SU-DHL-6 (cell line): ENCODE measurements at regions not wholly inside any gene's neighbourhood (a gene's known extent, or its start where the extent isn't known, plus 50 kb on each side); places are given as distances from the start of the nearest gene placed in this dataset.

Experiments used
- H2AFZ ChIP-seq: fragments of 200-600 bp; sonication (generic); 2 replicates; pipeline ENCODE4 v1.6.1; 2014; ENCODE audit warnings: low read depth, mild to moderate bottlenecking, moderate library complexity, mixed read lengths, antibody characterized with exemption, low read length; ENCODE audit not compliant: severe bottlenecking
- H3F3A ChIP-seq: fragments of 200-600 bp; shearing (Covaris generic); 2 replicates; pipeline ENCODE4 v1.6.0; 2016; ENCODE audit warnings: antibody characterized with exemption, mild to moderate bottlenecking; ENCODE audit not compliant: insufficient read depth
- H3K27ac ChIP-seq: fragments of 200-600 bp; sonication (generic); 2 replicates; pipeline ENCODE4 v1.5.1; 2016; ENCODE audit warnings: low read depth, mild to moderate bottlenecking, low read length, moderate library complexity, mixed read lengths
- H3K27me3 ChIP-seq: fragments of 200-600 bp; sonication (generic), shearing (Covaris generic); 2 replicates; pipeline ENCODE4 v1.6.0; 2014; ENCODE audit warnings: mild to moderate bottlenecking, low read length
- H3K36me3 ChIP-seq: fragments of 200-600 bp; sonication (generic); 2 replicates; pipeline ENCODE4 v1.6.1; 2014; ENCODE audit warnings: mild to moderate bottlenecking, low read length, mixed read lengths
- H3K4me2 ChIP-seq: fragments of 300-600, 200-600 bp; shearing (Covaris generic), sonication (generic); 2 replicates; pipeline ENCODE4 v1.6.0; 2014; ENCODE audit warnings: low read length, low read depth, mild to moderate bottlenecking; ENCODE audit not compliant: poor library complexity, severe bottlenecking
- H3K4me3 ChIP-seq: fragments of 200-600 bp; sonication (generic); 2 replicates; pipeline ENCODE4 v1.5.1; 2014; ENCODE audit warnings: antibody characterized with exemption, low read length, mild to moderate bottlenecking, mixed read lengths; ENCODE audit not compliant: insufficient read depth, poor library complexity, severe bottlenecking
- H3K79me2 ChIP-seq: fragments of 200-600 bp; sonication (generic); 2 replicates; pipeline ENCODE4 v1.6.1; 2014; ENCODE audit warnings: mild to moderate bottlenecking, low read length, moderate library complexity; ENCODE audit not compliant: insufficient read depth
- H3K9ac ChIP-seq: fragments of 200-600 bp; sonication (generic); 2 replicates; pipeline ENCODE4 v1.7.0; 2014; ENCODE audit warnings: mild to moderate bottlenecking, low read length
- H3K9me2 ChIP-seq: fragments of 200-600 bp; sonication (generic); replicated peaks from 2 replicates; pipeline ENCODE4 v1.6.1; 2014; ENCODE audit warnings: low read length; ENCODE audit not compliant: insufficient read depth
- H3K9me3 ChIP-seq: fragments of 200-600 bp; sonication (generic); 2 replicates; pipeline ENCODE4 v1.6.1; 2014; ENCODE audit warnings: low read length, mixed read lengths; ENCODE audit not compliant: insufficient read depth
- H4K20me1 ChIP-seq: fragments of 200-600 bp; sonication (generic); 2 replicates; pipeline ENCODE4 v1.6.1; 2014; ENCODE audit warnings: low read depth, mild to moderate bottlenecking, antibody characterized with exemption, low read length, moderate library complexity, mixed read lengths
- EZH2phosphoT487 ChIP-seq: fragments of 200-600 bp; sonication (generic), shearing (Covaris generic); conservative IDR thresholded peaks from 2 replicates; pipeline ENCODE4 v1.6.1; 2018; ENCODE audit warnings: mild to moderate bottlenecking, antibody characterized with exemption, low read length, moderate library complexity, mixed read lengths
- TF ChIP-seq, protein P1 (sequence below): fragments of 200-600 bp; sonication (generic); IDR thresholded peaks from one replicate; pipeline ENCODE4 v1.5.1; 2017; ENCODE audit warnings: antibody characterized with exemption, mild to moderate bottlenecking, low read length, moderate library complexity; ENCODE audit not compliant: insufficient read depth, poor library complexity, severe bottlenecking

DNA sequence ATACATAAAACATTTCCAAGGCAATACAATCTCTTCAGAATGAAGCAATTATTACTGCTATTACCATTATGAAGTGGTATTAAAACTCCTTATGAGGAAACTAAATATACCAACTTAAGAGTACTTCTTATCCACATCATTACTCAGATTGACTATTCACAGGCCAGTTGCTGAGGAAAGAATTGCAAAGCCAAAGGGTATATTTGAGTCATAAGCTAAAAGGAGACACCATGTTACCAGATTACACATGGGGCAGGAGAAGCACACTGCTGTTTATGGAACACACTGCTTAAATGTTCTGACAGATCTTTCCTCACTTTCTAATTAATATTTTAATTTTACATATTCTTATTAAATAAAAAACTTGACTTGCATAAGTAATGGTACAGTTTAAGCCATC lies 1726.4 kb upstream of the NUDT12 start:
- Histone ChIP-seq H3K79me2 (no peaks in the 10 kb centered on the region), H3K4me2 (no peak overlapping the region)
- TF ChIP-seq EZH2phosphoT487: no peak
- TF ChIP-seq, protein P1, sequence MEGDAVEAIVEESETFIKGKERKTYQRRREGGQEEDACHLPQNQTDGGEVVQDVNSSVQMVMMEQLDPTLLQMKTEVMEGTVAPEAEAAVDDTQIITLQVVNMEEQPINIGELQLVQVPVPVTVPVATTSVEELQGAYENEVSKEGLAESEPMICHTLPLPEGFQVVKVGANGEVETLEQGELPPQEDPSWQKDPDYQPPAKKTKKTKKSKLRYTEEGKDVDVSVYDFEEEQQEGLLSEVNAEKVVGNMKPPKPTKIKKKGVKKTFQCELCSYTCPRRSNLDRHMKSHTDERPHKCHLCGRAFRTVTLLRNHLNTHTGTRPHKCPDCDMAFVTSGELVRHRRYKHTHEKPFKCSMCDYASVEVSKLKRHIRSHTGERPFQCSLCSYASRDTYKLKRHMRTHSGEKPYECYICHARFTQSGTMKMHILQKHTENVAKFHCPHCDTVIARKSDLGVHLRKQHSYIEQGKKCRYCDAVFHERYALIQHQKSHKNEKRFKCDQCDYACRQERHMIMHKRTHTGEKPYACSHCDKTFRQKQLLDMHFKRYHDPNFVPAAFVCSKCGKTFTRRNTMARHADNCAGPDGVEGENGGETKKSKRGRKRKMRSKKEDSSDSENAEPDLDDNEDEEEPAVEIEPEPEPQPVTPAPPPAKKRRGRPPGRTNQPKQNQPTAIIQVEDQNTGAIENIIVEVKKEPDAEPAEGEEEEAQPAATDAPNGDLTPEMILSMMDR: no peak

DNA sequence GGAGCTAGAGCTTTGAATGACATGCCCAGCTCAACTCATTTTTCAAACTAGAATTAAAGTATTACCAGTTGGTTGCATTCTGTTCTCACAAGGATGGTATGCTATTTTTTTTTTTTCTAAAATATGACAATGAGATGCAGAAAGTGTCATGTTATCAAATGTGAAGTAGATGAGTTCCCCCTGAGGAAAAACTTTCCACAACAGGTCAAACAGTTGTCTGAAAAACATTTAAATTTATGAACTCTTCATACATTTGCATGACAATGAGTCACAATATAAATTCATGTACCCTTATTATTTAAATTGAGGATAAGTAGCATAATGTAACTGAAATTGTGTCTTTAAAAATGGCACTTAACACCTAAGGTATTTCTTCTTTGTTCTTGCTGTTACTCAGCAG lies 1720.5 kb upstream of the NUDT12 start:
- H3K27me3 ChIP-seq: no peaks in the 10 kb centered on the region
- H2AFZ ChIP-seq: no peak overlapping the region
- no peaks in the 10 kb centered on the region; the same call in 1 of the 2 replicates for H3K9me2 ChIP-seq
- H3K9ac ChIP-seq: no peak overlapping the region
- H3K9me3 ChIP-seq: no peaks in the 10 kb centered on the region
- no peaks in the 10 kb centered on the region for H3K36me3 ChIP-seq
- no peak for TF ChIP-seq EZH2phosphoT487
- TF ChIP-seq, protein P1: no peak
- no peak overlapping the region for H3K4me3 ChIP-seq
- no peak overlapping the region for H3K4me2 ChIP-seq
- H4K20me1 ChIP-seq: no peaks in the 10 kb centered on the region
- H3K79me2 ChIP-seq: no peaks in the 10 kb centered on the region
- H3F3A ChIP-seq: no peaks in the 10 kb centered on the region
- H3K27ac ChIP-seq: no peak overlapping the region

More for the DNA sequence above, 1726.4 kb upstream of the NUDT12 start:
- Histone ChIP-seq H3K4me3 (no peak overlapping the region), H4K20me1 (no peaks in the 10 kb centered on the region), H3F3A (no peaks in the 10 kb centered on the region), H3K27ac (no peak overlapping the region), H3K9me3 (no peaks in the 10 kb centered on the region), H3K9me2 (no peaks in the 10 kb centered on the region), H3K9ac (no peak overlapping the region), H3K27me3 (no peaks in the 10 kb centered on the region), H2AFZ (no peak overlapping the region), H3K36me3 (no peaks in the 10 kb centered on the region)

DNA sequence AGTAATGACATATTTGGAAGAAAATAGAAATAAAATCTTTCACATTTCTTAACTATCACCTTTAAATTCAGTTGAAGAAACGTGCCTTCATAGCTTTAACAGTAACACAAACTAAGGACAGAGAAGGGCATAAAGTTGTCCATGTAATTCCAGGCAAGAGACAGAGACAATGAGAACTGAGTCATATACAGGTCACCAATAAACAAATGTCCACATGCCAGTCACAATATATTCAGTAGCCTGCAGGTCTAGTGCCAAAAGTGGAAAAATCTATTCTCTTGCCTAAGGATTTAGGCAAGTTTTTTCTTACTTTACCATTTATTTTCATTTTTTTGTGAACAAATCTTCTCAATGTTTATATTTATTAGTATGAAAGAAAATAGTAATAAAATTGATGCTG lies 1711.5 kb upstream of the NUDT12 start:
- H3K9ac ChIP-seq: no peak overlapping the region
- no peaks in the 10 kb centered on the region for H4K20me1 ChIP-seq
- no peak overlapping the region for H2AFZ ChIP-seq
- H3K9me3 ChIP-seq: no peaks in the 10 kb centered on the region
- H3K27ac ChIP-seq: no peak overlapping the region
- TF ChIP-seq, protein P1: no peak
- no peak for TF ChIP-seq EZH2phosphoT487
- no peaks in the 10 kb centered on the region for H3K9me2 ChIP-seq
- no peak overlapping the region for H3K4me3 ChIP-seq
- no peaks in the 10 kb centered on the region for H3K27me3 ChIP-seq
- no peaks in the 10 kb centered on the region for H3F3A ChIP-seq
- H3K4me2 ChIP-seq: no peak overlapping the region
- H3K79me2 ChIP-seq: no peaks in the 10 kb centered on the region
- no peaks in the 10 kb centered on the region for H3K36me3 ChIP-seq
